ENCODE measurements at regions not wholly inside any gene's neighbourhood (a gene's known extent, or its start where the extent isn't known, plus 50 kb on each side); places are given as distances from the start of the nearest gene placed in this dataset.
"Not testable (repeated sequence)": the region's sequence is repeated elsewhere in the genome, so short reads cannot be mapped to it uniquely, and the experiment has no call there.

- no peak for DNase-seq
These were observed 155.2 kb downstream of the CEBPB start for GRCh38 chr20:50345712-50346373.

DNA sequence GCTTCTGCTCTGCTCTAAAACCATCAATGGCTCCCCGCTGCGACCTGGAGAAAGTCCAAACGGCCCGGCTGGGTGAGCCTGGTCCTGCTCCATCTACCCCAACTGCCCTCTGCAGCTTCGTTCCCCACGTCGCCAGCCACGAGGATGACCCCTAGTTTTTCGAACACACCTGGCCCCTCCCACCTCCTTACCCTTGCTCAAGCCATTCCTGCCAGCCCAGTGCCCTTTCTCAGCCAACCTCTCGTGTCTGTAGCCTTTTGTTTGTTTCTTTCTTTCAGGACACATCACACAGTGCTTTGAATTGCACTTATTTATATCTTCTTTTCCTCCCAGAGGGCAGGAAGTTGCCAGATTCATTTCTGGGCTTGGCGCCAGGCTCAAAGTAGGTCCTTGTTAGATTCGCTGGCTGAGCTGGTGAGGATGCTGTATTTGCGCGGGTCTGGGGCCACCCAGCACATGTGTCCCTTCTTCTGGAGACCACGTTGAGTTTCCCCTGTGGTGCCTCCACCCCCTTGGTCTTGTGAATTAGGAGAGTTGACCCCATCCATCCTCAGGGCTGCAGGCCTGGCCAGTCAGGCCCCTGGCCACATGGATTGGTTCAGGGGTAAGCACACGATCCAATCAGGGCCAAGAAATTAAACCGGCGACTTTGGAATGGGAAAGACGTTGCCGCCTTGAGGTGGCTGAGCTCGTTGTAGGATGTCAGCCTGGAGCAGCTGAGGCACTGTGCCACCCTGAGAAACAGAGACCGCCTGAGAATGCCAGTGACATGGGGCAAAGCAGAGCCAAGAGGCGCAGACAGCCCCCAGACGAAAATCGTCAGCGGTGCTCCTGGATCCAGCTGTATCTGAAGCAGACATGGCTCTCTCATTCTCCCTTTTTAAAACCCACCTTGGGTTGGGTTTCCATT, 156.0 kb downstream of the CEBPB start:
- DNase-seq: no peak

- no peak for DNase-seq
These were observed 156.8 kb downstream of the CEBPB start for GRCh38 chr20:50347284-50348063.

DNA sequence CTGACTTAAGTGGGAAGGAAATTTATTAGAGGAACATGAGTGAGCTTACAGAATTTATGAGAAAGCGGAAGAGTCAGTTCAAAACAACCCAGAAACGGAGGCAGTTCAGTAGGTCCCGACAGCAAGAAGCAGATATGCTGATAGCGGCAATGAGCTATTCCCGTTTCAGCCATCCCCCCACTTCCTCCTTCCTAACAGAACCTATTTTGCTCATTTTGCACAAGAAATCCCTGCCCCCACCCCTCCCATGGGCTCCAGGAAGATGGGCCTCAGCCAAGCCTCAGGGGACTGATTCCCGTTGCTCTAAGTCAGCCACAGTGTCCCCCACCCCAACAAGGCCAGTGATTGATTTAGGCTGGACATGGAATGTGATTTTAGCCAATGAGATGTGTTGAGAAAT, 157.5 kb downstream of the CEBPB start:
- DNase-seq: no peak

GRCh38 chr20:50350510-50351249, 159.5 kb upstream of the PTPN1 start:
- DNase-seq: no peak

DNA sequence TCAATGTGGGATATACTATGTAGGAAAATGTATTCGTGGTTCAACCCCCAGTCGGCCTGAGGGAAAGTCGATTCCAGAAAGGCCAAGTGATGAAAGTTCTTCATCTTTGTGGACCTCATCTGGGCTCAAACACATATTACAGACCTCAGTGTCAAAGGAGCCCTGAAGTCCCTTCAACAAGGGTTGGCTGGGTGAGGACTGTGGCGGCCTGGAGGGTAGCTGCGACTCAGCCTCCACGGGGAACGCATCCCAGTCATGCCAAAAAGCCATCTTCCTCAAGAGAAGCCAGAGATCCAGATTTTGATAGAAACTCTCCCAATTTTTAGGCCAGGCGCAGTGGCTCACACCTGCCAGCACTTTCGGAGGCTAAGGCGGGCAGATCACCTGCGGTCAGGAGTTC, 158.6 kb upstream of the PTPN1 start:
- no peak for DNase-seq

DNA sequence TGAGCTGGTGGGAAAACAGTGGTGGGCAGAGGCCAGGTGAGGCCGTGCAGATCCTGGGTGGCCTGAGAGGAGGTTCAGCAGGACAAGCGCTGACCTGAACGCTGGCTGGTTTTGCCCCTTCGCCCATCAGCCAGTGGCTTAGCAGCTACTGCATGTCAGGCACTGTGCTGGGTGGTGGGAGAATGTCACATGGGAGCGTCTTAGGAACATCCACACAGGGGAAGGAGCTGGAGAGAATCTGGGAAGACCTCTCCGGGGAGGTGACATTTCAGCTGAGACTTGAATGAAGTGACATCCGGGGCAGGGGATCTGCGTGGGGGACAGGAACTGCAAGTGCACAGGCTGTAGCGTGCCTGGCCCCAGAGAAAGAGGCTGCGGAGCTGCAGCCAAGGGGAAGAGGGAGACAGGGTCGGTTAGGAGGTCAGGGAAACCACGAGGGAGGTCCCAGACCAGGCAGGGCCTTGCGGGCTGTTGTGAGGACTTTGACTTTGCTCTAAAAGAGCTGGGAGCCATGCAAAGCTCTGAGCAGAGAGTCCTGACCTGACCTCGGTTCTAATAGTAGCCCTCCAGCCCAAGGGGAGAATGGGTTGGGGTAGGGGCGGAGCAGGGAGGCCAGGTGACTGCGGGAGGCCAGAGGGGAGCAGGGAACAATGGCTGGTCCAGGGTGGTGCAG, 156.8 kb upstream of the PTPN1 start:
- DNase-seq: no peak

DNA sequence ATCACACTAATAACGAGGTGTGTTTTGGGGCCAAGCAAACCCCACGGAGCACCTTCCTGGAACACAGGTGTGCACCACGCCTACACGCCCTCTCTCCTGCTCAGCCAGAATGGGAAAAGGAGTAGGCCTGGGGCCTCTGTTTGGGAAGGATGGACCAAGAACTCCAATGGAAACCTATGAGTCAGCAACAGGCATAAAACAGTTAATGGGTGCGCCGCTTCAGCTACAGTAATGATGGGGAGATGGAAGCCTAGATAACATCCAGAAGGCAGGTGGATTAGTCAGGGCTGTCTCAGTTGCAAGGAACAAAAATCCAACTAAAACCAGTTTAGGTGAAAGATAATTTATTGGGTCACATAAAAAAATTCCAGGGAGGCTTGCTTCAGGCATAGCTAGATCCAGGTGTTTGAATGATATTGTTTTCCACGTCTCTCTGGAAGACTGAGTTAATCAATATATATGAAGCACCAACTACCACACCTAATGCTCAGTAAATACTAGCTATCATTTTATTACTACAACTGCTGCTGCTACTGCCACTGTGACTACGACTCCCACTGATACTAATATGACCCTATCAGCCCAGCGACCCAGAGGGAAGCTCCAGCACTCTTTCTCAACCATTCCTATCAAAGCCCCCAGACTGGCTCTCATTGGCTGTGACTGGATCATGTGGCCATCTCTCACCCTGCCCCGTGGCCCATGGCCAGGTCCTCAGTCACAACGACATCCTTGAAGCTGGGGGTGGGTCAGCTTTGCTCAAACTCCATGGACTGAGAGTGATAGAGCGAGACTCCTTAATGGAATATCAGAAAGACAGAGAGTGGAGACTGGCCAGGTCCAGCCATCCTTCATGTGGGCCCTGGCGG, 155.2 kb upstream of the PTPN1 start:
- DNase-seq: no peak

DNA sequence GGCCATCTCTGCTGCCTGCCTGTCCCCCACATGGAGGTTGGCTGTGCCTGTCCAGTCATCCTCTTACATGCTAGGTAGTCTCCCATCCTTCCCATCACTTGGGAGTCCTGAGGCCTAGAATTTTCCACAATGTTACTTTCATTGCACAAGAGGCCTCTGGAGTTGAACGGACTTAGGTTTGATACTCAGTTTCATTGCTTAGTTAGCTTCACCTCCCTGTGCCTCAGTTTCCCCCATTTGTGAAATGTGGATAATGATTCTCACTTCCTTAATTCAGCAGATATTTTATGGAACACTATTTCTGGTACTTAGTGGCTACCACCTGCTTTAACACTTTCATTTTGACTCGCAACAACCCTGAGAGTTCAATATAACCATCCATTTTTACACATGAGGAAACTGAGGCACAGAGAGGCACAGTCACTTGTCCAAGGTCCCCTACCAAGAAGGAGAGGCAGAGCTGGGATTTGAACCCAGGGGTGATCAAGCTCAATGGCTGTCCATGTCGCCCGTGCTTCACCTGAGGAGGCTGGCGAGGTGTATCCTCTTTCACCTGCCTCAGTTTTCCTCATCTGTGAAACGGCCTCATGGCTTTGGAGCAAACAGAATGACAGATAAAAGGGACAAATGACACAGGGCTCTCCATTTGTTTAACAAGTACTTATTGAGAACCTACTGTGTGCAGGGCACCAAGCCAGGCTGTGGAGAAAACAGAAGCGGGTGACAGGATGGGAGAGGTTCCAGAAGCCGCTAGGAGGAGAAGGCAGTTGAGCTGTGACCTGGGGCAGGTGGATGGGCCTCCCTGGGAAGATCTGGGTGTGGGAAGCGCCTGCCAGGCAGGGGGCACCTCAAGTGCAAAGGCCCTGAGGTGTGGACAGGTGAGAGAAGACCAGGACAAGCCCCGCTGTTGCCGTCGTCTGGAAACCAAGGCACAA, 154.3 kb upstream of the PTPN1 start:
- no peak for DNase-seq

- no peak for DNase-seq
These were observed 153.7 kb upstream of the PTPN1 start for GRCh38 chr20:50356525-50356885.

GRCh38 chr20:50356962-50357782, 153.0 kb upstream of the PTPN1 start:
- DNase-seq: no peak

DNA sequence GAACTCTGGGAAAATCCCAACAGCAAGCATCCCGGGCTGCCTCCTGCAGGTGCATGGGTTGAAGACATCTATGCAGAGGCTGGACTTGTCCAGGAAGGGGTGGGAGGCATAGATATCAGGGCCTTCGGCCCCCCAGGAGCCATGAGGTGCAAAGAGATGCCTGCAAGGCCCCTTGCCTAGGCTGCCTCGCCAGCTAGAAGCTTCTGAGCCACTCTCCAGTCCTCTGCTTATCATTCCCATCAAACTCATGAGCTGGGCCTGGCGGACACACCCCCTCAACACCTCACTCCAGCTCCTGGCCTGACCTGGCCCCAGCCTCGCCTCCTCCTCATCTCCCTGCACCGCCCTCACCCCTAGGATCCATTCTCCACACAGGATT, 152.4 kb upstream of the PTPN1 start:
- no peak for DNase-seq

DNA sequence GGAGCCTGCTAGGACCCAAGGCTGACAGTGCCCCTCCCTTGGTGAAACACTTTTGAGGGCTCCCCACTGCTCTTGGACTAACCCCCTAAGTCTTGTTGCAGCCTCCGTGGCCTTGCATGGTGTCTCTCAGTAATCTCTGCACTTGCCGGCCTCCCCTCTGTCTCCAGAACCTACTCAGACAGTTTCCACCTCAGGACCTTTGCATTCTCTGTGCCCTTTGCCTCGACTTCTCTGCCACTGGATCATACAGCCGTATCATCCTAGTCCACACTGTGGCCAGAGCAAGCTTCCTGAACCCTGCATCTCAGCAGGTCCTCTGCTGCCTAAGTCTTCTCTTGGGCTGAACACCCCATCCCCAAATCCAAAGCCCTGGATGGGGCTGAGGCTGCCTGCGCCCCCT, 152.0 kb upstream of the PTPN1 start:
- no peak for DNase-seq

- no peak for DNase-seq
These were observed 151.2 kb upstream of the PTPN1 start for GRCh38 chr20:50358971-50359370.

GRCh38 chr20:50359607-50360217, 150.5 kb upstream of the PTPN1 start:
- DNase-seq: no peak

DNA sequence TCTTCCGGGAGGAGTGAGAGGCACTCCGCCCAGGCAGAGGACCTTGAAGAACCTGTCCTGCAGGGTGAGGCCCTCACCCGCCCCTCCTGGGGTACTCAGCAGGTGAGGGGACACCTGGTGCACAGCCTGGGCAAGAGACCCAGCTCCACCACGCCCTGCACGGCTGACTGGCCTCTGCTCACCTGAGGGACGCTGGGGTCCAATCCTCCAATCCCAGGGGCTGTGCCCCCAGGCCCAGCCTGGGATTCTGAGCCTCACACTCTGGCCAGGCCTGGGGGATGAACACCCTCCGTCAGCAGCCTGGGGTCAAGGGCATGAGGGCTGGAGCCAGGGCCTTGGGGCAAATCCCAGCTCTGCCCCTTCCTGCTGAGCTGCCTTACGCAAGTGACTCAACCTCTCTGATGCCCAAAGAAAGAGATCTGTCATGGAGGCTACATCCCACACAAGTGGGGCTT, 149.9 kb upstream of the PTPN1 start:
- no peak for DNase-seq

GRCh38 chr20:50360921-50361320, 149.3 kb upstream of the PTPN1 start:
- DNase-seq: no peak

- not testable (repeated sequence) for DNase-seq
These were observed 148.0 kb upstream of the PTPN1 start for GRCh38 chr20:50362177-50362576.

GRCh38 chr20:50363027-50363426, 147.2 kb upstream of the PTPN1 start:
- DNase-seq: no peak
